Uterus (tissue), 3 donors: ENCODE measurements at regions not wholly inside any gene's neighbourhood (a gene's known extent, or its start where the extent isn't known, plus 50 kb on each side); places are given as distances from the start of the nearest gene placed in this dataset.
A peak's percentile ranks its signal among the peaks of the same experiment; 100 is the strongest.

Experiments used
- DNase-seq, 2 donors: peaks; one replicate each; pipeline ENCODE4 v3.0.0-alpha.2; 2019 to 2020
- H3K27ac ChIP-seq, 2 donors: fragments of 200-600 bp; sonication (generic); 1 replicate in 1 of 2; 2 replicates in 1 of 2; pipeline ENCODE4 v1.5.1; 2016 to 2018
- H3K27me3 ChIP-seq, 2 donors: fragments of 200-600 bp; sonication (generic); one replicate each; pipeline ENCODE4 v1.5.1; 2018 to 2019; ENCODE audit warnings: control low read depth in 1 of 2
- H3K36me3 ChIP-seq, 2 donors: fragments of 200-600 bp; sonication (generic); one replicate each; pipeline ENCODE4 v1.5.1; 2019; ENCODE audit warnings: control low read depth in 1 of 2
- H3K4me1 ChIP-seq, 2 donors: fragments of 200-600 bp; sonication (generic); one replicate each; pipeline ENCODE4 v1.5.1; 2018 to 2019; ENCODE audit warnings: control low read depth in 1 of 2
- H3K4me3 ChIP-seq, 2 donors: fragments of 200-600 bp; sonication (generic); 1 replicate in 1 of 2; 2 replicates in 1 of 2; pipeline ENCODE4 v1.5.1; 2018 to 2019; ENCODE audit warnings: mild to moderate bottlenecking in 1 of 2
- H3K9me3 ChIP-seq, 2 donors: fragments of 200-600 bp; sonication (generic); one replicate each; pipeline ENCODE4 v1.5.1; 2019; ENCODE audit warnings: control low read depth in 1 of 2
- POLR2A ChIP-seq, 2 donors: fragments of 450-650 bp; IDR thresholded peaks; one replicate each; pipeline ENCODE4 v1.6.1; 2016; ENCODE audit warnings: antibody characterized with exemption in 2 of 2, mild to moderate bottlenecking in 1 of 2, moderate library complexity in 1 of 2
- intact Hi-C: fragments of 100-400 bp; cut with DNase I; formaldehyde crosslinking; loops from one replicate; pipeline ENCODE4 v1.15.1; 2023; ENCODE audit warnings: low total_unique reads
- TF ChIP-seq, protein P1 (sequence below), 4 experiments: fragments of 200-600 bp in 2 of 4; fragments of 450-650 bp in 2 of 4; sonication (generic) in 2 of 4; IDR thresholded peaks; one replicate each; pipeline ENCODE4 v1.5.1; 2016 to 2019; ENCODE audit warnings: antibody characterized with exemption in 4 of 4, mild to moderate bottlenecking in 2 of 4, moderate library complexity in 1 of 4
- donor health status: DM: yes; HTN: yes; CAD: no.

DNA sequence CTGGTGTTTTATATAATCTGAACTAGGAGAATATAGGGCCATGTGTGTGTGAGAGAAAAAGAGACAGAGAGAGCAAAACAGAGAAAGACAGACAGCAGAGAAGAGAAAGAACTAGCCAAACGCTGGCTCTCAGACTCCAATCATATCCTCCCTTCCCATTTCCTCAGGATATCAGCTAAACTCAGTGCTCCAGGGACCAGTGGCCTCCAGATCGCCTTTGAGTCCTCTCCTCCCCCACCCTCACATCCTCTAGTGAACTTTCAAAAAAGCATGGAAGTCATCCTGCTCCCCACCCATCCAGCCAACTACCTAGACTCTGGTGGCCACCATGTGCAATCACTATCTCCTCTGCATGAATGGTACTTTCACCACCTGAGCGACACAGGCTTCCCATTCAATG, 386.1 kb upstream of the NPVF start:
- intact Hi-C loops, result no loop called here
- Histone ChIP-seq H3K9me3 (peaks cover 0 to 8% of the 10 kb centered on the region in 2 donors), H3K4me1 (peaks cover 0 to 8% of the 10 kb centered on the region in 2 donors), H3K4me3 (no peak overlapping the region), H3K36me3 (no peaks in the 10 kb centered on the region), H3K27me3 (no peaks in the 10 kb centered on the region), H3K27ac (peak overlapping the region; percentile 56 to 84)
- TF ChIP-seq, protein P1, sequence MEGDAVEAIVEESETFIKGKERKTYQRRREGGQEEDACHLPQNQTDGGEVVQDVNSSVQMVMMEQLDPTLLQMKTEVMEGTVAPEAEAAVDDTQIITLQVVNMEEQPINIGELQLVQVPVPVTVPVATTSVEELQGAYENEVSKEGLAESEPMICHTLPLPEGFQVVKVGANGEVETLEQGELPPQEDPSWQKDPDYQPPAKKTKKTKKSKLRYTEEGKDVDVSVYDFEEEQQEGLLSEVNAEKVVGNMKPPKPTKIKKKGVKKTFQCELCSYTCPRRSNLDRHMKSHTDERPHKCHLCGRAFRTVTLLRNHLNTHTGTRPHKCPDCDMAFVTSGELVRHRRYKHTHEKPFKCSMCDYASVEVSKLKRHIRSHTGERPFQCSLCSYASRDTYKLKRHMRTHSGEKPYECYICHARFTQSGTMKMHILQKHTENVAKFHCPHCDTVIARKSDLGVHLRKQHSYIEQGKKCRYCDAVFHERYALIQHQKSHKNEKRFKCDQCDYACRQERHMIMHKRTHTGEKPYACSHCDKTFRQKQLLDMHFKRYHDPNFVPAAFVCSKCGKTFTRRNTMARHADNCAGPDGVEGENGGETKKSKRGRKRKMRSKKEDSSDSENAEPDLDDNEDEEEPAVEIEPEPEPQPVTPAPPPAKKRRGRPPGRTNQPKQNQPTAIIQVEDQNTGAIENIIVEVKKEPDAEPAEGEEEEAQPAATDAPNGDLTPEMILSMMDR (IDR thresholded peaks at IDR 0.05), result no peak
- no peak for TF ChIP-seq POLR2A (IDR thresholded peaks at IDR 0.05)
- no peak for DNase-seq

DNA sequence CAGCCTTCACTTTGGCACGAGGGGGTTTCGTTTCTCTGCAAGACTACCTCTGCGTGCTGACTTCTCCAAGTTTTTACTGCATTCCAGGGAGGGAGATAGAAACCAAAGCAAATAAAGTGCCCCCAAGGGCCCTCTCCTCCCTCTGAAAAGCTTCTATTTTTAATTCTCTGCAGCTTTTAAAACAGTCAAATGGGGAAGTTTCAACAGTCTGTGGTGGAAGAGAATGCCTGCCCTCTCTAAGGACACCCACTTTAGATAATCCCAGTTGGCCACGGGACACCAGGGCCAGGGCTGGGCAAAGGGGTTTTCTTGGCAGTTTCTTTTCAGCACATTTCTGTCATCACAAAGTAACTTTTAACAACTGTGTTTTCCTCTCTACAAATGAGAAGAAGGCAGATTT, 386.7 kb upstream of the NPVF start:
- Histone ChIP-seq H3K4me1 (peaks cover 0 to 8% of the 10 kb centered on the region in 2 donors), H3K27ac (peak overlapping the region; percentile 56 to 84), H3K4me3 (no peak overlapping the region), H3K36me3 (no peaks in the 10 kb centered on the region), H3K27me3 (no peaks in the 10 kb centered on the region), H3K9me3 (peaks cover 0 to 8% of the 10 kb centered on the region in 2 donors)
- DNase-seq, result no peak
- TF ChIP-seq, protein P1 (IDR thresholded peaks at IDR 0.05), result no peak
- no peak for TF ChIP-seq POLR2A (IDR thresholded peaks at IDR 0.05)
- intact Hi-C loops, result no loop called here

DNA sequence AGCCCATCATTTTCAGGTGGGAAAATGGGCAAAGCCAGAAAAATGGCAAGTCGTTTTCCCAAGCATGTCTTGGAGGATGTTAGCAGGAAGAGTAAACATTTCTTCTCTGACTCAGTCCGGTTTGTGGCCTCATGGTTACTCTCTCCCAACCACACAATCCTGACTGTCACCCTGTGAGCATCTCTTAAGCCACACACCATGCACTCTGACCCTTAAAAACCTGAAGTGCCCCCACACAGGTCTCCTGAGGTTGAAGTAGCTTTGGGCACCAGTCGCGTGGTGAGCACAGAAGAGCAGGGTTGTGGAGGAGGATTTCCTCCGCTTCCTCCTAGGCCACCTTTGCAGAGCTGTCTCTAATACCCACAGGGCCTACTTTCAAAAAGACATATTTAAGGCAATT, 387.3 kb upstream of the NPVF start:
- TF ChIP-seq, protein P1 (IDR thresholded peaks at IDR 0.05), result no peak
- no peak for TF ChIP-seq POLR2A (IDR thresholded peaks at IDR 0.05)
- Histone ChIP-seq H3K36me3 (no peaks in the 10 kb centered on the region), H3K9me3 (peaks cover 0 to 8% of the 10 kb centered on the region in 2 donors), H3K27ac (peak overlapping the region; percentile 56 to 84), H3K27me3 (no peaks in the 10 kb centered on the region), H3K4me3 (no peak overlapping the region), H3K4me1 (peaks cover 0 to 10% of the 10 kb centered on the region in 2 donors)
- intact Hi-C loops, result no loop called here
- DNase-seq, result no peak

DNA sequence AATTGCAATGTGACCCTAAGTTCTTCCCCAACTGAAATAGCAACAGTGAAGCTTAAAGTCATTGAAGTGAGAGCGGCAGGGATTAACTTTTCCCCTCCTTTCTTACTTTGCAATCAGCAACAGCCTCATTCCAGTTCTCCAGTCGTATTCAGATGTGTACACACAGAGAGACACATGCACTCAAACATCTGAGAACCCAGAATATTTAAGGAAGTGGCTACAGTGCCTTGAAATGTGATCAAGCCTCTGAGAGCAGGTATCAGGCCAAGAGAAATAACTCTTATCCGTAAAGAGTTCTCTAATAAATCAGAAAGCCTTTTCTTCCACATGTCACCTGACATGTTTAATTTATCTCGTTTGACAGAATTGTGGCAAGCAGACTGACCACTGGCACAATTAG, 388.9 kb upstream of the NPVF start:
- TF ChIP-seq, protein P1 (IDR thresholded peaks at IDR 0.05), result no peak
- TF ChIP-seq POLR2A (IDR thresholded peaks at IDR 0.05), result no peak
- peaks cover 0 to 13% of the 10 kb centered on the region in 2 donors for H3K4me1 ChIP-seq
- peaks cover 0 to 6% of the 10 kb centered on the region in 2 donors for H3K9me3 ChIP-seq
- DNase-seq, result no peak
- intact Hi-C loops, result no loop called here
- peak overlapping the region in 1 of 2 donors; percentile 84 for H3K27ac ChIP-seq
- H3K4me3 ChIP-seq, result no peak overlapping the region
- no peaks in the 10 kb centered on the region for H3K36me3 ChIP-seq
- H3K27me3 ChIP-seq, result no peaks in the 10 kb centered on the region

DNA sequence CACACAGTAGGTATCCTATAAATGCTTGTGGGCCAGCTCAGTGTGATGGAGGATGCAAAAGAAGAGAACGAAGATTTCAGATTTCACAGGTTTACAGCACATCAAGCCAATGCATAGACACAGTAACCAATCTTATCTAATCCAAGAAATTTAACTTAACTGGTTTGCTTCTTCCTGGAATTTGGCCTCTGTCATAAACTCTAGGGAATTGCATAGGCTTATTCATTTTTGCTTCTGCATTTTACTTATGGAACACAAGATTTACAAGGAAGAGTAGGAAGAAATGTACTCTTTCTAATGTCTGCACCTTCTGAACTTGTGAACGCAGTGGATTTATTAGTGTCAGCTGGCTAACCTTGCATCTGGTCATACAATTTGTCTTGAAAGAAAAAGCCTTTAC, 389.4 kb upstream of the NPVF start:
- TF ChIP-seq POLR2A (IDR thresholded peaks at IDR 0.05), result no peak
- TF ChIP-seq, protein P1 (IDR thresholded peaks at IDR 0.05), result no peak
- H3K27me3 ChIP-seq, result no peaks in the 10 kb centered on the region
- no peak for DNase-seq
- H3K4me3 ChIP-seq, result no peak overlapping the region
- H3K27ac ChIP-seq, result peak overlapping the region in 1 of 2 donors; percentile 84
- H3K9me3 ChIP-seq, result peaks cover 0 to 1% of the 10 kb centered on the region in 2 donors
- peaks cover 0 to 13% of the 10 kb centered on the region in 2 donors for H3K4me1 ChIP-seq
- no peaks in the 10 kb centered on the region for H3K36me3 ChIP-seq
- intact Hi-C loops, result no loop called here
